ENCODE measurements at regions not wholly inside any gene's neighbourhood (a gene's known extent, or its start where the extent isn't known, plus 50 kb on each side); places are given as distances from the start of the nearest gene placed in this dataset.
"Not testable (repeated sequence)": the region's sequence is repeated elsewhere in the genome, so short reads cannot be mapped to it uniquely, and the experiment has no call there.

- DNase-seq, result no peak
These were observed 106.7 kb downstream of the RAP2B start for GRCh38 chr3:153268564-153269279.

- no peak for DNase-seq
These were observed 107.7 kb downstream of the RAP2B start for GRCh38 chr3:153269730-153270129.

- DNase-seq, result no peak
These were observed 111.2 kb downstream of the RAP2B start for GRCh38 chr3:153273217-153273616.

GRCh38 chr3:153273767-153274435 is 111.9 kb downstream of the RAP2B start:
- no peak for DNase-seq

- no peak for DNase-seq
These were observed 112.5 kb downstream of the RAP2B start for GRCh38 chr3:153274561-153274960.

GRCh38 chr3:153275514-153275913 is 113.5 kb downstream of the RAP2B start:
- no peak for DNase-seq

- no peak for DNase-seq
These were observed 115.0 kb downstream of the RAP2B start for GRCh38 chr3:153277029-153277428.

GRCh38 chr3:153281236-153281997 is 119.4 kb downstream of the RAP2B start:
- not testable (repeated sequence) for DNase-seq

- DNase-seq, result no peak
These were observed 120.3 kb downstream of the RAP2B start for GRCh38 chr3:153282355-153282754.

GRCh38 chr3:153284282-153284938 is 122.4 kb downstream of the RAP2B start:
- no peak for DNase-seq

GRCh38 chr3:153285194-153285641 is 123.2 kb downstream of the RAP2B start:
- DNase-seq, result no peak

- DNase-seq, result no peak
These were observed 124.0 kb downstream of the RAP2B start for GRCh38 chr3:153285982-153286381.

- DNase-seq, result no peak
These were observed 125.0 kb downstream of the RAP2B start for GRCh38 chr3:153287017-153287416.

GRCh38 chr3:153289334-153289808 is 127.3 kb downstream of the RAP2B start:
- DNase-seq, result peak; percentile 11

- DNase-seq, result no peak
These were observed 128.4 kb downstream of the RAP2B start for GRCh38 chr3:153290268-153291015.

GRCh38 chr3:153291059-153291685 is 129.1 kb downstream of the RAP2B start:
- no peak for DNase-seq

GRCh38 chr3:153293265-153293664 is 131.2 kb downstream of the RAP2B start:
- DNase-seq, result no peak

GRCh38 chr3:153295901-153296300 is 133.9 kb downstream of the RAP2B start:
- DNase-seq, result no peak

GRCh38 chr3:153305189-153305588 is 143.2 kb downstream of the RAP2B start:
- no peak for DNase-seq

GRCh38 chr3:153311541-153311940 is 149.5 kb downstream of the RAP2B start:
- DNase-seq, result no peak

- no peak for DNase-seq
These were observed 151.4 kb downstream of the RAP2B start for GRCh38 chr3:153313302-153313965.

All from KG1 (cell line).